Fibroblast of pulmonary artery (primary cell): ENCODE measurements at regions not wholly inside any gene's neighbourhood (a gene's known extent, or its start where the extent isn't known, plus 50 kb on each side); places are given as distances from the start of the nearest gene placed in this dataset.
"Not testable (repeated sequence)": the region's sequence is repeated elsewhere in the genome, so short reads cannot be mapped to it uniquely, and the experiment has no call there.

ENCODE experiments used
- DNase-seq: peaks from one replicate; pipeline ENCODE4 v3.0.0-alpha.2; 2010; ENCODE audit warnings: low read depth
- H3K4me3 ChIP-seq: replicated peaks from 2 replicates; pipeline ENCODE4 v1.5.1; 2011; ENCODE audit warnings: low read depth, mild to moderate bottlenecking, control low read depth, low read length, moderate library complexity
- TF ChIP-seq, protein P1 (sequence below): IDR thresholded peaks from 2 replicates; pipeline ENCODE4 v1.5.1; 2011; ENCODE audit warnings: mild to moderate bottlenecking, control low read depth, low read length, inconsistent platforms; ENCODE audit errors: missing control alignments

DNA sequence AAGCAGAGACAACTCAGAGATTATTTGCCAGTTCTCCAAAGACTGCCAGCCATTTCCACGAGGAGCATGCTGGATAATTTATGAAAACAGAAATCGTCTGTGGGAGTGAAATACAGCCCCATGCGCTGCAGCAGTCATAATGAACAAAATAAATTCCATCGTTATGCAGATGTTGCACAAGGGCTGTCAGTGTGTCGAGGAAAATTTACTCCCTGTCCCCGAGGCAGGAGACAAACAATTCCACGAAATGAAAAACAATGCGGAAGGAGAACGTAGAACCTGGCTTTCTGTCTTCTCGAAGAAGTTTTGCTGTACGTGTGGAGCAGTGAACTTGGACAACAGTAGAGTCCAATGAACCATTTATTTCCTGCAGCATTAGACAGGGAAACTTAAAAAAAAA is 399.4 kb downstream of the CD83 start:
- H3K4me3 ChIP-seq = no peak overlapping the region
- TF ChIP-seq, protein P1, sequence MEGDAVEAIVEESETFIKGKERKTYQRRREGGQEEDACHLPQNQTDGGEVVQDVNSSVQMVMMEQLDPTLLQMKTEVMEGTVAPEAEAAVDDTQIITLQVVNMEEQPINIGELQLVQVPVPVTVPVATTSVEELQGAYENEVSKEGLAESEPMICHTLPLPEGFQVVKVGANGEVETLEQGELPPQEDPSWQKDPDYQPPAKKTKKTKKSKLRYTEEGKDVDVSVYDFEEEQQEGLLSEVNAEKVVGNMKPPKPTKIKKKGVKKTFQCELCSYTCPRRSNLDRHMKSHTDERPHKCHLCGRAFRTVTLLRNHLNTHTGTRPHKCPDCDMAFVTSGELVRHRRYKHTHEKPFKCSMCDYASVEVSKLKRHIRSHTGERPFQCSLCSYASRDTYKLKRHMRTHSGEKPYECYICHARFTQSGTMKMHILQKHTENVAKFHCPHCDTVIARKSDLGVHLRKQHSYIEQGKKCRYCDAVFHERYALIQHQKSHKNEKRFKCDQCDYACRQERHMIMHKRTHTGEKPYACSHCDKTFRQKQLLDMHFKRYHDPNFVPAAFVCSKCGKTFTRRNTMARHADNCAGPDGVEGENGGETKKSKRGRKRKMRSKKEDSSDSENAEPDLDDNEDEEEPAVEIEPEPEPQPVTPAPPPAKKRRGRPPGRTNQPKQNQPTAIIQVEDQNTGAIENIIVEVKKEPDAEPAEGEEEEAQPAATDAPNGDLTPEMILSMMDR = no peak
- DNase-seq = no peak

DNA sequence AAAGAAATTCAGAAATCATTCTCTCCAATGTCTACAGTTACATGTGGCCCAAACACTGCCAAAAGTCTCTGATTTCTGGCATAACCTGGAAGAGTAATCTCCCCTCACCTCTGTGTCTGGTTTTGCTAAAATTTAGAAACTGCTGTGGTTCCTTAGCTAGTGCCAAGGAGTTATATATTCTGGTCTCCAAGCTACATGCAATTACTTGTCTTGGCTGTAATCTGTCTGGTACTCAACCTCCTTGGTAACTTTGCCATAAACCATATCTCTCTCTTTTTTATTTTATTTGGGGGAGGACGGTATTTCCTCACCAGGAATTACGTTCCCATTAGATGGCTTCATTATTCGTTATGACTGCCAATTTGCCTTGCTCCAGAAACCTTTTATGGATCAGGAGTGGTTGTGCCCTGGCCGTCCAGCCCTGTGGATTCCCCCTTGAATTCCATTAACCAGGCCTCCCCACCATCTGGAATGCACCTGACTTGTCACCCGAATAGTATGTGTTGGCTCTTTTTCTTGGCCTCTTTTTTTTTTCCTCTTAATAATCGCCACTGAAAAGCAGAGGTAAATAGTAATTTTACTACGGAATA is 400.0 kb downstream of the CD83 start:
- TF ChIP-seq, protein P1 = no peak
- H3K4me3 ChIP-seq = no peak overlapping the region
- DNase-seq = no peak

DNA sequence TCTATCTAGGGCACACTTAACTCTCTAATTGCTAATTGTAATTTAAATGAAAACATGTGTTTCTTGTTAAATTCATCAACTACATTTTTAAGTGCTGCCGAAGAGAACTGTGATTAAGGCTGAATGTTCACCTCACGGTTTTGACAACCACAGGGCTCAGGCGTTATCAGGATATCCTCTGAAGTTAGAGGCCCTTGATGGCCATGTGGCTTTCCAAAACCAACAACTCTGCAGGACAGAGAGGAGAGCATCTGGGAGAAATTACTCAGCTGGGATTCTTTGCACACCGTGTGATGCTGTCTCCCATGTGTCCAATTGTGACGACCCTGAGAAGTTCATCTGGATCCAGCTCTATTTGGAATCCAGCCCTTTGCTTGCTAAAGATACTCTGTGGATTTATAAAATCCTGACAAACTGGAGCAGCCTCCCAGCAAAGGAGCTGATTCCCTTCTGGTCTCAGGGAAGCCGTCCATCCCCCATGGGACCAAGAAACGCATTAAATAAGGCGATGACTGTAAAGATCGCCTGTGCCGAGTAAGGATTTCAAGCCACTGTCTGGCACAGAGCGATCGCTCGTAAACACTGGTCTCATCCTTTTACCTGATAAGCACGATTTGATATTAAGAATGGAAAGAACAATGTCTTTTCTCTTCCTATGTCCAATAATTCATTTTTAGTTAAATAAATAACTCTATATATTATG is 401.1 kb downstream of the CD83 start:
- DNase-seq = no peak
- H3K4me3 ChIP-seq = no peak overlapping the region
- TF ChIP-seq, protein P1 = no peak

DNA sequence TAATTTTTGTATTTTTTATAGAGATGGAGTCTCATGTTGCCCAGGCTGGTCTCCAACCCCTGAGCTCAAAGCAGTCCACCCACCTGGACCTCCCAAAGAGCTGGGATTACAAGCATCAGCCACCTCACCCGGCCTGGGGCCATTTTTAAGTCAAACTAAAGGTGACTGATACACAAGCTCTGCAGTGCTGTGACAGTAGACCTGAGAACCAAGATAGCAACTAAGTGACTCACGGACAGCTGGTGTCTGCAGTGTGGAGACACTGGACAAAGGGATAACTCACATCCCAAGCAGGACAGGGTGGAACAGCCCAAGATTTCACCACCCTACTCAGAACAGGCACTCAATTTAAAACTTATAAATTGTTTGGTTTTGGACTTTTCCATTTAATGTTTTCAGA is 402.5 kb downstream of the CD83 start:
- TF ChIP-seq, protein P1 = no peak
- DNase-seq = no peak
- H3K4me3 ChIP-seq = no peak overlapping the region

DNA sequence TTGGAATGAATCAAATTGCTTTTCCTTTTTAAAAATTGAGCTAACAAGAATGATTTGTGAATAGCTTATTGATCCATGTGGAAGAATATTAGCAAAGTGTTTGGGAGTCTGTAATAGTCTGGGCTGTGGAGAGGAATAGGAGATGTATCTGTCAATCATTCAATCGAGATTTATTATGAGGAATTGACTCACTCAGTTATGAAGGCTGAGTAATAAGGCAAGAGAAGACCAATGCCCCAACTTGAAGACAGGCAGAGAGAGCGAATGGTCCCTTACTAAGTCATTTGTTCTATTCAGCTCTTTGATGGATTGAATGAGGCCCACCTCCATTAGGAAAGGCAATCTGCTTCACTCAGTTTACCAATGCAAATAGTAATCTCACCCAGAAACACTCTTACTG is 403.0 kb downstream of the CD83 start:
- DNase-seq = no peak
- TF ChIP-seq, protein P1 = no peak
- no peak overlapping the region for H3K4me3 ChIP-seq

DNA sequence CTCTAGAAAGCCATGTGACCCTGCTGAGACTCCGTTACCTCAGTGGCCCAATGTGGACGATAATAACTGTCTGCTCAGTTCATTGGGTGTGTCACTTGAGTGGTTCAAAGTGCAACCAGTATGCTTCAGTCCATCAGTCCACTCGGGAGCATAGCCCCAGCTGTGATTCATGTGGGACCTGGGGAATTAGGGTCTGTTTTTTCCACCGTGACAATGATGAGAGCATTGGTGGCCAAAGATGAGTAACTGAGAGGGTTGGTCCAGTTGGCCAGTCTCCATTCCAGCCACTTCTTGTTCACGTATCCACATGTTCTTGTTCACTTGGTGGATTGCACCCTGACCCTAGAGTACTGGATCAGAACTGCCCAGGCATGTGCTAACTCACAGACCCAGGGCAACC is 403.6 kb downstream of the CD83 start:
- DNase-seq = no peak
- TF ChIP-seq, protein P1 = no peak
- H3K4me3 ChIP-seq = no peak overlapping the region

DNA sequence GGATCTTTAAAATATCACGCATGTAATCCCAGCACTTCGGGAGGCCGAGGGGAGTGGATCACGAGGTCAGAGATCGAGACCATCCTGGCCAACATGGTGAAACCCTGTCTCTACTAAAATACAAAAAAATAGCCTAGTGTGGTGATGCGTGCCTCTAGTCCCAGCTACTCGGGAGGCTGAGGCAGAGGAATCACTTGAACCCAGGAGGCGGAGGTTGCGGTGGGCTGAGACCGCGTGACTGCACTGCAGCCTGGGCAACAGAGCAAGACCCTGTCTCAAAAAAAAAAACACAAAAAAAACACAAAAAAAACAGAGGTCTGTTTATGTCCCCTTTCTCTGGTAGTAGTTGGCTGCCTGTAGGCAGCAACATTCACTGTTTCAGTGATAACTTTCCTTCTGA is 404.3 kb downstream of the CD83 start:
- not testable (repeated sequence) for DNase-seq, H3K4me3 ChIP-seq
